DND-41 (cell line): ENCODE measurements at regions not wholly inside any gene's neighbourhood (a gene's known extent, or its start where the extent isn't known, plus 50 kb on each side); places are given as distances from the start of the nearest gene placed in this dataset.

Experiments
- ATAC-seq: fragments of 200-7000 bp; cut with Tn5 transposase; 3 replicates; pipeline ENCODE4 v1.9.1; 2021; ENCODE audit warnings: low read depth; ENCODE audit not compliant: insufficient read depth
- DNase-seq: peaks from one replicate; pipeline ENCODE4 v3.0.0-alpha.2; 2020
- H2AFZ ChIP-seq: 2 replicates; pipeline ENCODE4 v1.6.0; 2012; ENCODE audit warnings: low read depth, low read length
- H3K27ac ChIP-seq: 2 replicates; pipeline ENCODE4 v1.5.1; 2012; ENCODE audit warnings: low read length, inconsistent platforms
- H3K27me3 ChIP-seq: fragments of 200-600 bp; sonication (generic); 2 replicates; pipeline ENCODE4 v1.6.0; 2012; ENCODE audit warnings: low read length, mild to moderate bottlenecking, inconsistent platforms; ENCODE audit not compliant: insufficient read depth, poor library complexity
- H3K36me3 ChIP-seq: 2 replicates; pipeline ENCODE4 v1.5.1; 2012; ENCODE audit warnings: low read length, inconsistent platforms; ENCODE audit not compliant: insufficient read depth
- H3K4me1 ChIP-seq: 2 replicates; pipeline ENCODE4 v1.5.1; 2012; ENCODE audit warnings: mild to moderate bottlenecking, low read length; ENCODE audit not compliant: insufficient read depth
- H3K4me2 ChIP-seq: 2 replicates; pipeline ENCODE4 v1.6.0; 2012; ENCODE audit warnings: mild to moderate bottlenecking, moderate library complexity, low read length, inconsistent platforms; ENCODE audit not compliant: insufficient read depth
- H3K4me3 ChIP-seq, 2 experiments: fragments of 200-600 bp in 1 of 2; shearing (Covaris generic) in 1 of 2; 2 replicates each; pipeline ENCODE4 v1.5.1; 2012 to 2016; ENCODE audit warnings: inconsistent platforms in 2 of 2, low read length in 2 of 2, mild to moderate bottlenecking in 2 of 2, low read depth in 1 of 2, moderate library complexity in 1 of 2
- H3K79me2 ChIP-seq: 2 replicates; pipeline ENCODE4 v1.6.0; 2012; ENCODE audit warnings: low read length, inconsistent platforms; ENCODE audit not compliant: insufficient read depth
- H3K9ac ChIP-seq: 2 replicates; pipeline ENCODE4 v1.6.0; 2012; ENCODE audit warnings: low read depth, mild to moderate bottlenecking, inconsistent platforms, low read length, moderate library complexity
- H3K9me3 ChIP-seq: 2 replicates; pipeline ENCODE4 v1.5.1; 2012; ENCODE audit warnings: low read length, moderate library complexity, mild to moderate bottlenecking, inconsistent platforms; ENCODE audit not compliant: insufficient read depth, severe bottlenecking
- H4K20me1 ChIP-seq: 2 replicates; pipeline ENCODE4 v1.6.0; 2012; ENCODE audit warnings: low read length; ENCODE audit not compliant: insufficient read depth
- EZH2 ChIP-seq: IDR thresholded peaks from 3 replicates; pipeline ENCODE4 v1.6.1; 2012; ENCODE audit warnings: borderline replicate concordance, low read depth, mild to moderate bottlenecking, moderate library complexity, low read length, inconsistent platforms; ENCODE audit not compliant: severe bottlenecking
- TF ChIP-seq, protein P1 (sequence below): IDR thresholded peaks from 2 replicates; pipeline ENCODE4 v1.5.1; 2012; ENCODE audit warnings: borderline replicate concordance, low read length, moderate library complexity, mild to moderate bottlenecking; ENCODE audit not compliant: poor library complexity, severe bottlenecking; ENCODE audit errors: extremely low read depth

- H3K4me3 ChIP-seq: no peak overlapping the region
- no peaks in the 10 kb centered on the region for H3K4me1 ChIP-seq
- no peaks in the 10 kb centered on the region for H3K27me3 ChIP-seq
- H3K27ac ChIP-seq: no peak overlapping the region
- no peak for ATAC-seq
- TF ChIP-seq, protein P1, sequence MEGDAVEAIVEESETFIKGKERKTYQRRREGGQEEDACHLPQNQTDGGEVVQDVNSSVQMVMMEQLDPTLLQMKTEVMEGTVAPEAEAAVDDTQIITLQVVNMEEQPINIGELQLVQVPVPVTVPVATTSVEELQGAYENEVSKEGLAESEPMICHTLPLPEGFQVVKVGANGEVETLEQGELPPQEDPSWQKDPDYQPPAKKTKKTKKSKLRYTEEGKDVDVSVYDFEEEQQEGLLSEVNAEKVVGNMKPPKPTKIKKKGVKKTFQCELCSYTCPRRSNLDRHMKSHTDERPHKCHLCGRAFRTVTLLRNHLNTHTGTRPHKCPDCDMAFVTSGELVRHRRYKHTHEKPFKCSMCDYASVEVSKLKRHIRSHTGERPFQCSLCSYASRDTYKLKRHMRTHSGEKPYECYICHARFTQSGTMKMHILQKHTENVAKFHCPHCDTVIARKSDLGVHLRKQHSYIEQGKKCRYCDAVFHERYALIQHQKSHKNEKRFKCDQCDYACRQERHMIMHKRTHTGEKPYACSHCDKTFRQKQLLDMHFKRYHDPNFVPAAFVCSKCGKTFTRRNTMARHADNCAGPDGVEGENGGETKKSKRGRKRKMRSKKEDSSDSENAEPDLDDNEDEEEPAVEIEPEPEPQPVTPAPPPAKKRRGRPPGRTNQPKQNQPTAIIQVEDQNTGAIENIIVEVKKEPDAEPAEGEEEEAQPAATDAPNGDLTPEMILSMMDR: no peak
- TF ChIP-seq EZH2: no peak
- no peaks in the 10 kb centered on the region for H3K36me3 ChIP-seq
- H2AFZ ChIP-seq: no peak overlapping the region
- H4K20me1 ChIP-seq: no peaks in the 10 kb centered on the region
- no peaks in the 10 kb centered on the region for H3K79me2 ChIP-seq
- H3K4me2 ChIP-seq: no peak overlapping the region
- no peak for DNase-seq
- no peaks in the 10 kb centered on the region for H3K9me3 ChIP-seq
- H3K9ac ChIP-seq: no peak overlapping the region
These were observed 128.2 kb downstream of the RASGEF1B start for GRCh38 chr4:81343536-81343935.

GRCh38 chr4:81343046-81343445, 128.0 kb upstream of the PRKG2 start:
- TF ChIP-seq, protein P1: no peak
- TF ChIP-seq EZH2: no peak
- H2AFZ ChIP-seq: no peak overlapping the region
- H4K20me1 ChIP-seq: no peaks in the 10 kb centered on the region
- H3K9me3 ChIP-seq: no peaks in the 10 kb centered on the region
- H3K4me2 ChIP-seq: no peak overlapping the region
- H3K27ac ChIP-seq: no peak overlapping the region
- no peak for DNase-seq
- no peaks in the 10 kb centered on the region for H3K27me3 ChIP-seq
- ATAC-seq: no peak
- H3K79me2 ChIP-seq: no peaks in the 10 kb centered on the region
- no peaks in the 10 kb centered on the region for H3K36me3 ChIP-seq
- H3K4me3 ChIP-seq: no peak overlapping the region
- no peaks in the 10 kb centered on the region for H3K4me1 ChIP-seq
- H3K9ac ChIP-seq: no peak overlapping the region

- TF ChIP-seq, protein P1: no peak
- TF ChIP-seq EZH2: no peak
- no peaks in the 10 kb centered on the region for H3K27me3 ChIP-seq
- no peaks in the 10 kb centered on the region for H4K20me1 ChIP-seq
- H3K9me3 ChIP-seq: no peaks in the 10 kb centered on the region
- H3K4me2 ChIP-seq: no peak overlapping the region
- DNase-seq (no peak), ATAC-seq (no peak)
- no peak overlapping the region for H3K27ac ChIP-seq
- no peaks in the 10 kb centered on the region for H3K79me2 ChIP-seq
- H3K9ac ChIP-seq: no peak overlapping the region
- no peaks in the 10 kb centered on the region for H3K36me3 ChIP-seq
- H2AFZ ChIP-seq: no peak overlapping the region
- H3K4me1 ChIP-seq: no peaks in the 10 kb centered on the region
- H3K4me3 ChIP-seq: no peak overlapping the region
These were observed 122.2 kb upstream of the PRKG2 start for GRCh38 chr4:81337211-81337610.
